ENCODE measurements at regions not wholly inside any gene's neighbourhood (a gene's known extent, or its start where the extent isn't known, plus 50 kb on each side); places are given as distances from the start of the nearest gene placed in this dataset.

GRCh38 chr10:3931224-3931623 is 146.2 kb upstream of the KLF6 start:
- H3K4me3 ChIP-seq (ENCODE audit: control insufficient read depth in 1 of 2, extremely low read depth in 1 of 2, low read length in 1 of 2) = no peak overlapping the region
- no peaks in the 10 kb centered on the region for H3K27me3 ChIP-seq (replicated peaks in 1 of 2; ENCODE audit: control insufficient read depth in 2 of 2, extremely low read depth in 1 of 2, insufficient read depth in 2 of 2, low read length in 1 of 2)
- no peaks in the 10 kb centered on the region for H3K36me3 Mint-ChIP-seq
- H3K4me1 ChIP-seq (ENCODE audit: control insufficient read depth in 1 of 2, extremely low read depth in 1 of 2, insufficient read depth in 2 of 2, low read length in 2 of 2) = peaks cover 0 to 10% of the 10 kb centered on the region in 2 experiments
- no peak for ATAC-seq (replicated peaks in 1 of 4)
- ChIA-PET POLR2A (no interaction called here), CTCF (interaction anchor here in 1 of 2 donors (0.6 kb wide), 1 partner anchor 12 kb away, joined by 3 read pairs; no protein-coding TSS in a partner anchor)
- H3K4me1 Mint-ChIP-seq = peaks cover 16 to 37% (median 24%) of the 10 kb centered on the region in 3 donors
- WGBS (ENCODE audit: insufficient coverage) = 83% methylated on average over 1 of the region's 6 CpGs
- H3K9me3 Mint-ChIP-seq = no peaks in the 10 kb centered on the region
- no peak overlapping the region for H3K27ac Mint-ChIP-seq
- H3K27ac ChIP-seq (ENCODE audit: low read length) = no peak overlapping the region
- H3K4me3 Mint-ChIP-seq = no peak overlapping the region
- no peaks in the 10 kb centered on the region for H3K27me3 Mint-ChIP-seq
- no peaks in the 10 kb centered on the region for H3K36me3 ChIP-seq (ENCODE audit: control insufficient read depth in 2 of 2, extremely low read depth in 1 of 2, insufficient read depth in 1 of 2, low read length in 1 of 2)
- no peak for DNase-seq
- H3K9me3 ChIP-seq = no peaks in the 10 kb centered on the region

GRCh38 chr10:3928569-3928968 is 143.6 kb upstream of the KLF6 start:
- Mint-ChIP-seq H3K27me3 (no peaks in the 10 kb centered on the region), H3K27ac (no peak overlapping the region), H3K4me3 (no peak overlapping the region), H3K9me3 (no peaks in the 10 kb centered on the region), H3K36me3 (no peaks in the 10 kb centered on the region), H3K4me1 (peaks cover 0 to 12% (median under 1%) of the 10 kb centered on the region in 3 donors)
- no CpG with 5 or more reads among the region's 2 CpGs for WGBS (ENCODE audit: insufficient coverage)
- DNase-seq (no peak), ATAC-seq (replicated peaks in 1 of 4) (no peak)
- H3K27me3 ChIP-seq (replicated peaks in 1 of 2; ENCODE audit: control insufficient read depth in 2 of 2, extremely low read depth in 1 of 2, insufficient read depth in 2 of 2, low read length in 1 of 2) = no peaks in the 10 kb centered on the region
- no peak overlapping the region for H3K4me3 ChIP-seq (ENCODE audit: control insufficient read depth in 1 of 2, extremely low read depth in 1 of 2, low read length in 1 of 2)
- no peak overlapping the region for H3K27ac ChIP-seq (ENCODE audit: low read length)
- H3K9me3 ChIP-seq = no peaks in the 10 kb centered on the region
- H3K4me1 ChIP-seq (ENCODE audit: control insufficient read depth in 1 of 2, extremely low read depth in 1 of 2, insufficient read depth in 2 of 2, low read length in 2 of 2) = no peaks in the 10 kb centered on the region
- H3K36me3 ChIP-seq (ENCODE audit: control insufficient read depth in 2 of 2, extremely low read depth in 1 of 2, insufficient read depth in 1 of 2, low read length in 1 of 2) = no peaks in the 10 kb centered on the region
- POLR2A ChIA-PET = no interaction called here
- CTCF ChIA-PET = no interaction called here

GRCh38 chr10:3928078-3928477 is 143.1 kb upstream of the KLF6 start:
- no peak for DNase-seq

GRCh38 chr10:3926675-3927525 is 141.9 kb upstream of the KLF6 start:
- ATAC-seq (replicated peaks in 1 of 4) (no peak), DNase-seq (no peak)
- WGBS (ENCODE audit: insufficient coverage) = 62% methylated on average over 10 of the region's 18 CpGs
- Mint-ChIP-seq H3K36me3 (no peaks in the 10 kb centered on the region), H3K4me3 (no peak overlapping the region), H3K27ac (no peak overlapping the region), H3K27me3 (no peaks in the 10 kb centered on the region), H3K4me1 (peaks cover 0 to under 1% (median 0%) of the 10 kb centered on the region in 3 donors), H3K9me3 (no peaks in the 10 kb centered on the region)
- Histone ChIP-seq H3K27me3 (replicated peaks in 1 of 2; ENCODE audit: control insufficient read depth in 2 of 2, extremely low read depth in 1 of 2, insufficient read depth in 2 of 2, low read length in 1 of 2) (no peaks in the 10 kb centered on the region), H3K36me3 (ENCODE audit: control insufficient read depth in 2 of 2, extremely low read depth in 1 of 2, insufficient read depth in 1 of 2, low read length in 1 of 2) (no peaks in the 10 kb centered on the region), H3K9me3 (no peaks in the 10 kb centered on the region), H3K27ac (ENCODE audit: low read length) (no peak overlapping the region), H3K4me1 (ENCODE audit: control insufficient read depth in 1 of 2, extremely low read depth in 1 of 2, insufficient read depth in 2 of 2, low read length in 2 of 2) (no peaks in the 10 kb centered on the region), H3K4me3 (ENCODE audit: control insufficient read depth in 1 of 2, extremely low read depth in 1 of 2, low read length in 1 of 2) (no peak overlapping the region)
- CTCF ChIA-PET = no interaction called here
- POLR2A ChIA-PET = no interaction called here

More at GRCh38 chr10:3928078-3928477, 143.1 kb upstream of the KLF6 start:
- Histone ChIP-seq H3K27ac (ENCODE audit: low read length) (no peak overlapping the region), H3K9me3 (no peaks in the 10 kb centered on the region), H3K4me3 (ENCODE audit: control insufficient read depth in 1 of 2, extremely low read depth in 1 of 2, low read length in 1 of 2) (no peak overlapping the region), H3K4me1 (ENCODE audit: control insufficient read depth in 1 of 2, extremely low read depth in 1 of 2, insufficient read depth in 2 of 2, low read length in 2 of 2) (no peaks in the 10 kb centered on the region), H3K27me3 (replicated peaks in 1 of 2; ENCODE audit: control insufficient read depth in 2 of 2, extremely low read depth in 1 of 2, insufficient read depth in 2 of 2, low read length in 1 of 2) (no peaks in the 10 kb centered on the region), H3K36me3 (ENCODE audit: control insufficient read depth in 2 of 2, extremely low read depth in 1 of 2, insufficient read depth in 1 of 2, low read length in 1 of 2) (no peaks in the 10 kb centered on the region)
- no peaks in the 10 kb centered on the region for H3K36me3 Mint-ChIP-seq
- H3K9me3 Mint-ChIP-seq = no peaks in the 10 kb centered on the region
- no peaks in the 10 kb centered on the region for H3K27me3 Mint-ChIP-seq
- ChIA-PET CTCF (no interaction called here), POLR2A (no interaction called here)
- H3K4me1 Mint-ChIP-seq = peaks cover 0 to 7% (median 0%) of the 10 kb centered on the region in 3 donors
- no peak overlapping the region for H3K27ac Mint-ChIP-seq
- H3K4me3 Mint-ChIP-seq = no peak overlapping the region
- no peak for ATAC-seq (replicated peaks in 1 of 4)
- 67% methylated on average over 2 of the region's 3 CpGs for WGBS (ENCODE audit: insufficient coverage)

GRCh38 chr10:3926258-3926657 is 141.2 kb upstream of the KLF6 start:
- H3K9me3 ChIP-seq = no peaks in the 10 kb centered on the region
- no peaks in the 10 kb centered on the region for H3K36me3 ChIP-seq (ENCODE audit: control insufficient read depth in 2 of 2, extremely low read depth in 1 of 2, insufficient read depth in 1 of 2, low read length in 1 of 2)
- H3K27ac Mint-ChIP-seq = no peak overlapping the region
- H3K4me3 Mint-ChIP-seq = no peak overlapping the region
- no peak for DNase-seq
- no peaks in the 10 kb centered on the region for H3K27me3 ChIP-seq (replicated peaks in 1 of 2; ENCODE audit: control insufficient read depth in 2 of 2, extremely low read depth in 1 of 2, insufficient read depth in 2 of 2, low read length in 1 of 2)
- H3K27me3 Mint-ChIP-seq = no peaks in the 10 kb centered on the region
- H3K9me3 Mint-ChIP-seq = no peaks in the 10 kb centered on the region
- no peak overlapping the region for H3K4me3 ChIP-seq (ENCODE audit: control insufficient read depth in 1 of 2, extremely low read depth in 1 of 2, low read length in 1 of 2)
- no peaks in the 10 kb centered on the region for H3K4me1 ChIP-seq (ENCODE audit: control insufficient read depth in 1 of 2, extremely low read depth in 1 of 2, insufficient read depth in 2 of 2, low read length in 2 of 2)
- no CpG with 5 or more reads among the region's 4 CpGs for WGBS (ENCODE audit: insufficient coverage)
- no peak overlapping the region for H3K27ac ChIP-seq (ENCODE audit: low read length)
- POLR2A ChIA-PET = no interaction called here
- CTCF ChIA-PET = no interaction called here
- H3K4me1 Mint-ChIP-seq = no peaks in the 10 kb centered on the region
- H3K36me3 Mint-ChIP-seq = no peaks in the 10 kb centered on the region
- ATAC-seq (replicated peaks in 1 of 4) = no peak

GRCh38 chr10:3925184-3925583 is 140.2 kb upstream of the KLF6 start:
- no peak overlapping the region for H3K4me3 Mint-ChIP-seq

More at GRCh38 chr10:3925184-3925583, 140.2 kb upstream of the KLF6 start:
- H3K36me3 ChIP-seq (ENCODE audit: control insufficient read depth in 2 of 2, extremely low read depth in 1 of 2, insufficient read depth in 1 of 2, low read length in 1 of 2) = no peaks in the 10 kb centered on the region
- WGBS (ENCODE audit: insufficient coverage) = 85% methylated on average over 4 of the region's 4 CpGs
- no peak overlapping the region for H3K4me3 ChIP-seq (ENCODE audit: control insufficient read depth in 1 of 2, extremely low read depth in 1 of 2, low read length in 1 of 2)
- CTCF ChIA-PET = no interaction called here
- Mint-ChIP-seq H3K4me1 (no peaks in the 10 kb centered on the region), H3K36me3 (no peaks in the 10 kb centered on the region), H3K27ac (no peak overlapping the region), H3K27me3 (no peaks in the 10 kb centered on the region), H3K9me3 (no peaks in the 10 kb centered on the region)
- H3K27me3 ChIP-seq (replicated peaks in 1 of 2; ENCODE audit: control insufficient read depth in 2 of 2, extremely low read depth in 1 of 2, insufficient read depth in 2 of 2, low read length in 1 of 2) = no peaks in the 10 kb centered on the region
- ATAC-seq (replicated peaks in 1 of 4) = no peak
- POLR2A ChIA-PET = no interaction called here
- H3K4me1 ChIP-seq (ENCODE audit: control insufficient read depth in 1 of 2, extremely low read depth in 1 of 2, insufficient read depth in 2 of 2, low read length in 2 of 2) = no peaks in the 10 kb centered on the region
- DNase-seq = no peak
- H3K27ac ChIP-seq (ENCODE audit: low read length) = no peak overlapping the region
- no peaks in the 10 kb centered on the region for H3K9me3 ChIP-seq
